ENCODE measurements at regions not wholly inside any gene's neighbourhood (a gene's known extent, or its start where the extent isn't known, plus 50 kb on each side); places are given as distances from the start of the nearest gene placed in this dataset.

GRCh38 chr1:4047666-4048065 lies 147.6 kb upstream of the C1orf174 start:
- DNase-seq, result no peak

GRCh38 chr1:4048076-4048475 lies 148.0 kb upstream of the C1orf174 start:
- DNase-seq, result no peak

- no peak for DNase-seq
These were observed 148.8 kb upstream of the C1orf174 start for GRCh38 chr1:4048921-4049320.

DNA sequence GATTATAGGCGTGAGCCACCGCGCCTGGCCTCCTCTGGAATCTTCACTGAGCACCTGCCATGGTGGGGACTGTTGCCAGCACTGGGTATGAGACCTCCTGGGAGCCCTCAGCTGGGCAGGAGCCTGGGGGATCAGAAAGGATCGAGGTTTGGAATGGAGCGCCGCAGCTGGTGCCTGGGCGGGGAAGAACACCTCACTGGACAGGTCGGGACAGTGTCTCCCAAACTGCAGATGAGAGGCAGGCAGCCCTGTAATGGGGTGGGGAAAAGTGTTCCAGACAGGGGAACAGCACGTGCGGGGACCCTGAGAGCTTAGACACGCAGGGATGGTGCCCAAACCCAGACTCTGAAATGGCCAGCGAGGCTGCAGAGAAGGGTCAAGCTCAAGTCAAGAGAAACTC lies 150.9 kb upstream of the C1orf174 start:
- DNase-seq, result no peak

DNA sequence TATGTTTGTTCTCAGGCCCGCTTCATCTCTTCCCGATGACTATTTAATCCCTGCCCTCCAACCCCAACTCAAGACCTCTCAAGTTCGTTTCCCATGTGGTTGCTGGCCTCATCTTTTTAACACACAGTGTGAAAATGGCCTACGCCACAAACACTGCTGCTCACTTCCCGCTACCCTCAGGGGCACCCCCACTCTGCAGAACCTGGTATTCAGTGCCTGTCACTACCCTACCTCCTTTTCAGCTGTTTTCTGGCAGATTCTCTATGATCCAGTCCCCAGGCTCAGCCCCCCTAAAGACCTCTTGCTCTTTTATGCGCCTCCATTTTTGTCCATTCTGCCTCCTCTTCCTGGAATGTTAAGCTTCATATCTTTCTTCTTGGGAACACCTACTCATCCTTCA lies 152.6 kb upstream of the C1orf174 start:
- no peak for DNase-seq

DNA sequence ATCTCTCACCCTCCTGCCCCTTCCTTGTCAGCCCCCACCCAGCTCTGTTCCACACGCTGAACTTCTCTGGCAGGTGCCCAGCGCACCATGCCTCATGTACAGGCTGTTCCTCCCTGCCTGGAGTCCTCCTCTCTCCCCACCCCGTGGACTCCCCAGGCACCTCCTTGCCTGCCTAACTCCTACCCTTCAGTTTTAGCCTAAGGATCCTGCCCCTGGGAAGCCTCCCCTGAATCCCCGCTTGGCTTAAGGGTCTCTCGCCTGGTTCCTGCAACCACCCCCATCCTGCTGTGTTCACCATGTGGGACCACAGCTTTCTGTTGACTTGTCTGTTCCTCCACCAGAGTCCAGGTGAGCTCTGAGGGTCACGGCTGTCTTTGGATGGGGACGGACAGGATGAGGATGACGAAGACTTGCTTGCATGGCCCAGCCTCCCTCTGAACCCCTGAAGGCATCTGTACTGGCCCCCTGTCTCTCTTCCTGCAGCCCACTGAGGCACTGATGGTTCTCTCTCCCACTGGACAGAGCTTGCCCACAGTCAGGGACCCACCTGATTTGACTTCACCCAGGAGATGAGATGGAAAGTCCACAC lies 153.2 kb upstream of the C1orf174 start:
- DNase-seq, result no peak

DNA sequence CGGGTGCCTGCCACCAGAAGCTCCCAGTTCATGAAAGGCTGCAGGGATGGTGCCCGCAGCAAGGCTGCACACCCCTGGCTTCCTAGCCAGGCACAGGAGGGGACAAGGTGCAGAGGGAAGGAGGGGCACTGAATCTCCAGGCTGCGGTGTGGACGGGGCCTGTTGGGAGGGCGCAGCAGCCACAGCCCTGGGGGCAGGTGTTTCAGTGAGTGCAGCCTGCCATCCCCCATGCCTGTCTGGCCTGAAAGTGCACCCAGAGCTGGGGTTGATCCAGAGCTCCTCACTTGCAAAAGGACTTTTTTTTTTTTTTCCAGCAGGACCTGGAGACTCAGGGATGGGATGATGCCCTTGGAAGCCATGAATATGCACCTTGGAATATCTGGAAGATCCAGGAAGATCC lies 153.7 kb upstream of the C1orf174 start:
- no peak for DNase-seq

DNA sequence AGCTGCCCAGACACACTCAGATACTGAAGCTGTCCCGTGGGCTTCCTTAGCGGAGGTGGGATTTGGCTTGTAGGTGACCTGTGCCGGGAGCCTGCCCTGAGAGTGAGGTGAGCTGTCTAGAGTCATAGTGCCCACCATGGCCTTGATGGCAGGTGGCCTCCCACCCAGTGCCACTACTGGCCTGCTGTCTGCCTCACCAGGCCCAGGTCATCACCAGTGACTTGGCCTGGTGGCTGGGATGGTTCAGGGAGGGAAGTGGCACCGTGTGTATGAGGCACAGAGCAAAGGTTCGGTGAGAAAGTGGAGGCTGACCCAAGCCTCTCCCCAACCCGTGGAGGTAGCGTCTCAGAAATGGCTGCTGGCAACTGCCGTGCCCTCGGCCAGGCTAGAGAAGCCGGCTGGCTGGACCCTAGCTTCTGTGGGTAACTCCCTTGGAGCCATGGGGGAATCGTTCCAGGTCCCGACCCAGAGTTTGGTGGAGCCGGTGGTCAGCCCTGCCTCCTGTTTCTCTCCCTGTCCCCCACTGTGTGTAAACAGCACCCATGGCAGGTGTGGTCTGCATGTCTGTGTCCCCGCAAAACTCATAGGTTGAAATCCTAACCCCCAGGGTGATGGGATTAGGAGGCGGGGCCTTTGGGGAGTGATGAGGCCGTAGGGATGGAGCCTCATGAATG lies 155.4 kb upstream of the C1orf174 start:
- no peak for DNase-seq

DNA sequence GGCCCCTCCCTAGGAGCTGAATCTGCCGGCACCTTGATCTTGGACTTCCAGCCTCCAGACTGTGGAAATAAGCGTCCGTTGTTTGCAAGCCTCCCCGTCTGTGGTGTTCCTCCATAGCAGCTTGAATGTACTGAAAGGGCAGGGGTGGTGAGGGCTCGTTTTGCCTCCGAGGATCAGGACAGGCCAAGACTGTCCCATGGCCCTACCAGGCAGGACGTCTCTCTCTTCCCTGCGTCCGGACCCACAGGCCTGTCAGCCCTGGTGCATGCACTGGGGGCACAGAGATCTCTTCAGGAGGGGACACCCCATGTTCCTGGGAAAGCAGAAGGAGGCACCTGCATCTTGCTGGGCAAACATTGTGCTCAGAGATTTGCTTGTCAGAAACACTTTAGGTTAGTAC lies 156.3 kb upstream of the C1orf174 start:
- DNase-seq, result no peak

DNA sequence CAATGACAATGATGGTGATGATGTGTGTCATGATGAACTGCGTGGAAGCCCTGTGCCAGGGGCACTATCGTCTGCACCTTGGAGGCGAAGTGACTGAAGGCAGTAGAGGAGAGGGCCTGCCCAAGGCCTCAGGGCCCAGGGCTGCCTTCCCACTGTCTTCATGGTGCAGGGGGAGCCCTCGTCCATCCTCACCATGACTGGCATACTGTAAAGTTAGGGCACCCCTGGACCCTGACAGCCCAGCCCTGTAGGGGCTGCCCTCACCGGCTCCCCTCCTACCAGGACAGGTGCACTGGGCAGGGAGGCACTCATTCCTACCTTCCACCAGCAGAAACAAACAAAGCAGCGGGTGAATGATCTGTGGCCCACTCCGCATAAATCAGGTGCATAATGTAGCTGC lies 156.9 kb upstream of the C1orf174 start:
- DNase-seq, result no peak

DNA sequence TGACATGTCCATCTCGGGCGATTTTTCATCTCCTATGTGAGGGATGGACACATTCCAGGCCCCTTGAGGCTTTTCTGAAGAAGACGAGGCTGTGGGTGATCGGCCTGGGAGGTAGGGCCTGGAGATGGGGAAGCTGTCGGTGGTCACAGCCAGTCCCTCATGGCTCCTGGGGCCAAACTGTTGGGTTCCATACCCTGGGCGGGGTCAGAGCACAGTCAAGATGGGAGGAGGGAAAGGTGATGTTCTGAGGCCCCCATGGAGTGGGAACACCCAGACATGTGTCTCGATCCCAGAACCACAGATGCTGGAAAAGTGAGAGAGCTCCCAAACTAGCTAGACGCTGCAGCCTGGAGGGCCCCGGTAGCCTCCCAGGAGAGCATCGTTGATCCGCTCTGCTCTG lies 157.5 kb upstream of the C1orf174 start:
- no peak for DNase-seq

DNA sequence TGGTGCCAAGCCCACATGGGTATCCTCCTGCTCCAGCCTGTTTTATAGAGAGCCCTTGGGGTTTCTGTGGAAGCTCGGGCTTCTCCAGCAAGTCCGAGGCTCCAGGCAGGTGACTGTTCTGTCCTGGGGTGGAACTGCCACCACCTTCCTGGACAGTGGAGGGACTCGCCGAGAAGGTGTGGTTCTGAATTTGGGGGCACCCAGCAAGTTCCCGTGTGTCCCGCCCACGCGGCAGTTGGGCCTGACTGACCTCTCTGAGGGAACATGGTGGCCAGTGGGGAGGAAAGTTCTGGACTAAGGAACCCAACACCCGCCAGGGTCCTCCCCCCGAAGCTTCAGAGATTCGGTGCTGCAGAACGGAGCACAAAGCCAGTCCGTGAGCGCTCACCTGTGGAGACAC lies 158.1 kb upstream of the C1orf174 start:
- DNase-seq, result no peak

DNA sequence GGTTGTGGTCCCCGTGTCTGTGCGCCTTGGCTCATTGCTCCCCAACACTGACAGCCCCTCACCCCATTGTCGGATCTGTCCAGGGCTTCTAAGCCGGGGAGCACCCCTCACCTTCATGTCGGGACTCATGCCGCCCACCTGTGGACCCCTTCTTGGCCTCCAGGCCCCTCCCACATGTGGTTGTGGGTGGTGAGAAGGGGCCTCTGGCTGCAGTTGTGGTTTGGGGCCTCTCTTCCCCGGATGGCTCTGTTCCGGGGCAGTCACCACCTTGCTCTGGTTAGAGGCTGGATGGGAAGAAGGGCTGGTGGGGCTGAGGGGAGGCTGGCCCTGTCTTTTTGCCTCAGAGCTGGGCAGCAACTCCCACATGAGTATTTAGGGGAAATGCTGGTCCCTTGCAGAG lies 158.6 kb upstream of the C1orf174 start:
- DNase-seq, result no peak

- no peak for DNase-seq
These were observed 159.2 kb upstream of the C1orf174 start for GRCh38 chr1:4059270-4059669.

GRCh38 chr1:4060850-4061249 lies 160.8 kb upstream of the C1orf174 start:
- no peak for DNase-seq

DNA sequence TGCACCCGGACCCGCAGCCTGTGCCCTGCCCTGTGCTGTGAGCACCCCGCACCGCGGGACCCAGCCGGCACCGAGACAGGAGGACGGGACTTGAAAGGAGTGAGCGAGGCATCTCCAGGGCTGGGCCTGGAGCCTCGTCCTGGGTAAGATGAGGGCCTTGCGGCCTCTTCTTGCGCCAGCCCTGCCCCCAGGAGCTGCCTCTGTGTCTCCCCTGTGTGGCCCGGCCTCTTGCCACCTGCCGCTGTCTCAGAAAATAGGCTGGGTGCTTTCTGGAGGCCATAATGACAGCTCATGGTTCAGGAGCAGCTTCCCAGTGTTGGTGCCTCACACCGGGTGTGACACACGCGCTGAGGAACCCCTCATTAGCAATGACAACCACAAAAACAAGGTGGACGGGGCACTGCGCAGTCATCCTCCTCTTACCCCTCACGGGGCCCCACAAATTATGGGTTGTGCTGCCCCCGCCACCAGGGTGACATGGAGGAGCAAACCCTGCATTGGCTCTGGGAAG lies 161.5 kb upstream of the C1orf174 start:
- DNase-seq, result no peak

DNA sequence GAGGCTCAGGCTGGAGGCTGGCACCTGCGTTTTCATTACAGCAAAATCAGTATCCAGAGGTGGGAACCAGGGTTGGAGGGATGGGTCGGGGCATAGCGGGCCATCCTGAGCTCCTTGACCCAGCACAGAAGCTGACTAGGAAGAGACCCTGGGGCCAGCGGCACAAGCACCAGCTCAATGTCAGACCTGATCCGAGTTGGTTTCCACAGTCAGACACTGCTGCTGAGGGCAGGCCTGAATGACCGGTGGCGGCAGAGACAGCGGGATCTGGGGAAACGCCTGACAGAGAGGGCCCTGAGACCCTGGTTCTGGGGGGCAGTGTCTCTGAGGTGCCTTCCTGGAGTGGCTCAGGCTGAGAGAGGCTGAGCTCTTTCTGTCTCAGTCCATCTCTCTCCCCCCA lies 162.0 kb upstream of the C1orf174 start:
- no peak for DNase-seq

DNA sequence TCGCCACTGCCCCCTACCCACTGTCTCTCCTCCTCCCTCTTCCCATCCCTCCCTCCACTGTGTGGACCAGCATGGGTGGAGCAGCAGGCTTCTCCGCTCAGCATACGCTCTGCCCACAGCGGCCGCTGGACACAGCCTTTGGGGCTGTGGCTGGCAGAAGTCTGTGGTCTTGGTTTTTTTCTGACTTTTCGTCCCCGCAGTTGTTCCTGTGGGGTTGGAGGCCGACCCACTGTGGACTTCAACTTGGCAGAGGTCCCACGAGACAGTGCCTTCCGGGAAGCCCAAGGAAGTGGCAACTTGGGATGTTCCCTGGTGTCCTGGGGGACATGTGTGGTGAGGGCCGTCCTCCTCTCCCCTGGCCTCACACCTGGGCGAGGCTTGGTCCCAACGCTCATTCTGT lies 162.5 kb upstream of the C1orf174 start:
- no peak for DNase-seq

DNA sequence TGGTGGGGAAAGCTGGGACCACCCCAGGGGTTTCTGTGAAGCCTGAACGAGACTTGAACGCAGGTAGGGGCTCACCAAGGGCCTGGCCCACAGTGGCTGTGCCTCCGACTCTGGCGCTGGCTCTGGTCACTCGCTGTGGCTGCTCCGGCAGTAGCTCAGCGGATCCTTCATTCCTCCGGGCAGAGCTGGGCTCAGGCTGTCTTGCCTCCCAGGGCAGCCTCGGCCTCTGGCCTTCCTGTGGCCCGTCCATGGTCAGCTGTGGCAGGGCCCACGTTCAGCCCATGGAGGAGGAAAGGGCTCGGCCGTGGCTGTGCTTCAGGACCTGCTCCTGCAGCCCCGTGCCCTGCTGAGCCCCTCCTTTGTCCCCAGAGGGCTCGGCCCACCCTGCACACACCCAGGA lies 162.9 kb upstream of the C1orf174 start:
- DNase-seq, result no peak

- DNase-seq, result no peak
These were observed 163.4 kb upstream of the C1orf174 start for GRCh38 chr1:4063516-4063915.

- DNase-seq, result no peak
These were observed 164.2 kb upstream of the C1orf174 start for GRCh38 chr1:4064150-4064889.

DNA sequence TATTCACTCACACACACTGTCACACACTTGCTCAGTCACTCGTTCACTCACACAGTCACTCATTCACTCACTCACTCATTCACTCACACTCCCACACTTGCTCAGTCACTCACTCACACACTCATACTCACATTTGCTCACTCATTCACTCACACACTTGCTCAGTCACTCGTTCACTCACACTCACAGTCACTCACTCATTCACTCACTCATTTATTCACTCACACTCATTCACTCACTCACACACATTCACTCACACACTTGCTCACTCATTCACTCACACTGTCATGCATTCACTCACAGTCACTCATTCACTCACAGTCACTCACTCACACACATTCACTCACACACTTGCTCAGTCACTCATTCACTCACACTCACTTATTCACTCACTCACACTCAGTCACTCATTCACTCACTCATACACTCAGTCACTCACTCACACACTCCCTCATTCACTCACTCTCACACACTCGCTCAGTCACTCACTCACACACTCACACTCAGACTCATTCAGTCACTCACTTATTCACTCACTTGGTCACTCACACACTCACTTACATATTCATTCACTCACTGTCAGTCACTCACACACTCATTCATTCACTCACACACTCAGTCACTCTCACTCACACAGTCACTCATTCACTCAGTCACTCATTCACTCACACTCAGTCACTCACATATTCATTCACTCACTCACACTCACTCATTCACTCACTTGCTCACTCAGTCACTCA lies 167.0 kb upstream of the C1orf174 start:
- no peak for DNase-seq

DNA sequence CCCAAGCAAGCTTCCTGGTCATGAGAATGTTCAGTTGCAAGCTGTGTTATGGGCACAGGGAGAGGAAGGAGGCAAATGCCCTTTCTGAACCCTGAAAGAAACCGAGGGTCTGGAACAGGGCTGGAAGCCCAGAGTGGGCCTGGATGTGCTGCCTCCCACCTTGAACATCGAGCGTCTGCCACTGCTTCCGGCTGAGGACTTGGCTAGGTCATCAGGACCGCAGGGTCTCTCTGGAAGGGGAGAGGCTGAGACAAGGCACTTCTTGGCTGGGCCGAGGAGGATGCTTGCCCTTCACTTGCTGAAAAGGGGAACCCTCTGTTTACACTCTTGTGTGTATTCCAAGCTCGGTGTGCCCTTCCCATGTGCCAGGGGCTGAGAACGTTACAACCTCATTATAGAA lies 168.0 kb upstream of the C1orf174 start:
- DNase-seq, result no peak

- no peak for DNase-seq
These were observed 171.6 kb upstream of the C1orf174 start for GRCh38 chr1:4071653-4072052.
